ENCODE measurements at regions not wholly inside any gene's neighbourhood (a gene's known extent, or its start where the extent isn't known, plus 50 kb on each side); places are given as distances from the start of the nearest gene placed in this dataset.

DNA sequence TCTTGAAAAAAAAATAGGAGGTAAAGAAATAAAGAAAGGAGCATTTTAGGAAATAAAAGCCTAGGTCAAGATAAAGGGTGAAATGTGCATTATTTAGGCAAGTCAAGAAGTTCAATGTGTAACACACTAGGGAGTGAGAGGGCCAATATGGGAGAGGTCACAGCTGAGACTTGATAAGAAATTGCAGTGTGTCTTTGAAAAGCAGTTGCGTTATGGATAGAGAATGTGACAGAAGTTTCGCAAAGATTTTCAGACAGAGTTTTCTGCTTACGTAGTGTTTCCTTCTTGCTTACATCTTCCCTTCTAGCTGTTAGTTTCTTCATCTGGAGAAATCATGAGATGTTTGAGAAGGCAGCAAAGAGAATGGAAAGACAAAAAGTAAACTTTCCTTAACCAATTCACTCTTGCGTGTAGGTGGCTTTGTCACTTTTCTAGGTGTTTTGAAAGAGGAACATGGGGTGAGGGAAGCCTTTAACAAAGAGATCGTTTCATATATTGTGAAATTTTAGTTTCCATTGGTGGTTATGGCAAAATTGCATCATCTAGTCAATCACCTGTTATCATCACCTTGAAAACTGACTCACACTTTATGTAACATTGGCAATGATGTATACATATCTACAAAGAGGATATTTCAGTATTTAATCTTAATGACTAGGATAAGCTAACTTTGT is 975.5 kb downstream of the OLFM4 start:
- TF ChIP-seq, protein P1, sequence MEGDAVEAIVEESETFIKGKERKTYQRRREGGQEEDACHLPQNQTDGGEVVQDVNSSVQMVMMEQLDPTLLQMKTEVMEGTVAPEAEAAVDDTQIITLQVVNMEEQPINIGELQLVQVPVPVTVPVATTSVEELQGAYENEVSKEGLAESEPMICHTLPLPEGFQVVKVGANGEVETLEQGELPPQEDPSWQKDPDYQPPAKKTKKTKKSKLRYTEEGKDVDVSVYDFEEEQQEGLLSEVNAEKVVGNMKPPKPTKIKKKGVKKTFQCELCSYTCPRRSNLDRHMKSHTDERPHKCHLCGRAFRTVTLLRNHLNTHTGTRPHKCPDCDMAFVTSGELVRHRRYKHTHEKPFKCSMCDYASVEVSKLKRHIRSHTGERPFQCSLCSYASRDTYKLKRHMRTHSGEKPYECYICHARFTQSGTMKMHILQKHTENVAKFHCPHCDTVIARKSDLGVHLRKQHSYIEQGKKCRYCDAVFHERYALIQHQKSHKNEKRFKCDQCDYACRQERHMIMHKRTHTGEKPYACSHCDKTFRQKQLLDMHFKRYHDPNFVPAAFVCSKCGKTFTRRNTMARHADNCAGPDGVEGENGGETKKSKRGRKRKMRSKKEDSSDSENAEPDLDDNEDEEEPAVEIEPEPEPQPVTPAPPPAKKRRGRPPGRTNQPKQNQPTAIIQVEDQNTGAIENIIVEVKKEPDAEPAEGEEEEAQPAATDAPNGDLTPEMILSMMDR (IDR thresholded peaks at IDR 0.05; ENCODE audit: low read depth, low read length, missing control alignments) = no peak
- no peak overlapping the region for H3K4me3 ChIP-seq (ENCODE audit: low read depth, low read length)
- DNase-seq (ENCODE audit: low read depth) = no peak
- in situ Hi-C loops (cut with HindIII; ENCODE audit: low sequenced_read_pairs) = no loop called here

DNA sequence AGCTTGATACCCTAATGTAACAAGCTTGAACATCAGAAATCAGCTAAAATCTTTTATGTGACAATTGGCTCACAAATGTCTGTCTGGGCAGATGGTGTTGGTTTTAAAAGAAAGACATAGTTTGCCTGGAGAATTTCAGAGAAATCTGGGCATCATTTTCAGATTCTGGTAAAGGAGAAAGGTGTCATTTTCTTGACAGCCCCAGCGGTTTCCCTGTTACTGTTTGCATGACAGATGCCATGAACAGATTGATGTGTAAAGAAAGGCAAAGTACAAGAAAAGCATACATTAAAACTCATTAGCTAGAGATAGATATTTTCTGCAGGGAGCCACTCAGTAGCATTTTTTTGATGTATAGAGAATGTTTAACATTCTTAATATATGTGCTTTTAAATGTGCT is 987.9 kb downstream of the OLFM4 start:
- no peak for DNase-seq (ENCODE audit: low read depth)
- no peak overlapping the region for H3K4me3 ChIP-seq (ENCODE audit: low read depth, low read length)
- in situ Hi-C loops (cut with HindIII; ENCODE audit: low sequenced_read_pairs) = no loop called here
- TF ChIP-seq, protein P1 (IDR thresholded peaks at IDR 0.05; ENCODE audit: low read depth, low read length, missing control alignments) = no peak

DNA sequence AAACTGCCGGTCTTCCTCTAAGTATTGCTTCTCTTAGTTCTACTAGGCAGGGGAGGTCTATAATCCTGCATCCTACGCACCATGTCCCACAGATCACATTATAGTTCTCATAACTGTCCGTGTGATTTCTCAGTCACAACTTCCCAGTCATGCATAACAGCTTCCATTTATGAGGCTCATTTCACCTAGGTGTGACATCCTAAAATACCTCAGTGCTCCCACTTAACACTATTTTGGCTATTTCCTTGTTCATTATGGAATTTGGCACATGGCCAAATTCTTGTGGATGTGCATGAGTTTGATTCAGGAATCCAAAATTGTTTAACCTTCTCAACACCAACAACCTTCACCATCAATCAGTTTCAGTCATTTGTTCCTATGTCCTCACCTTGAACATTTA is 989.9 kb downstream of the OLFM4 start:
- TF ChIP-seq, protein P1 (IDR thresholded peaks at IDR 0.05; ENCODE audit: low read depth, low read length, missing control alignments) = no peak
- no peak overlapping the region for H3K4me3 ChIP-seq (ENCODE audit: low read depth, low read length)
- in situ Hi-C loops (cut with HindIII; ENCODE audit: low sequenced_read_pairs) = no loop called here
- no peak for DNase-seq (ENCODE audit: low read depth)

DNA sequence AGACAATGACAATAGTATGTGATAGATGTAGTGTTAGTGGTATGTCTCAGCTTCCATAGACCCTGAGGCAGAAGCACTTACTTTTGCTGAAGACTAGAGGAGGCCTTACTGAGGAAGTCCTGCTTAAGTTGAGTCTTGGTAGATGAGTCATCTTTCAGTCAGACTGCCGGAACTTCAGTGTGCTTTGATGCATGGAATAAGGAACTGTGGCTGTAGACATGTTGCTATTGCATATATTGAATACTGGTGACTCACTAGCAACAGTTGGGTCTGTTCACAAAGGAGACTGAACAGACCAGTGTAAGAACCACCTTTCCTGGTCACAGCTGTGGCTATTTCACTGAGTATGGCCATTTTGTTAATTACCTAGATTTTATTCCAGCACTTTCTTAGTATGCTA is 1000.6 kb downstream of the OLFM4 start:
- peak; percentile 86 for DNase-seq (ENCODE audit: low read depth)
- TF ChIP-seq, protein P1 (IDR thresholded peaks at IDR 0.05; ENCODE audit: low read depth, low read length, missing control alignments) = no peak
- in situ Hi-C loops (cut with HindIII; ENCODE audit: low sequenced_read_pairs) = no loop called here
- H3K4me3 ChIP-seq (ENCODE audit: low read depth, low read length) = no peak overlapping the region

DNA sequence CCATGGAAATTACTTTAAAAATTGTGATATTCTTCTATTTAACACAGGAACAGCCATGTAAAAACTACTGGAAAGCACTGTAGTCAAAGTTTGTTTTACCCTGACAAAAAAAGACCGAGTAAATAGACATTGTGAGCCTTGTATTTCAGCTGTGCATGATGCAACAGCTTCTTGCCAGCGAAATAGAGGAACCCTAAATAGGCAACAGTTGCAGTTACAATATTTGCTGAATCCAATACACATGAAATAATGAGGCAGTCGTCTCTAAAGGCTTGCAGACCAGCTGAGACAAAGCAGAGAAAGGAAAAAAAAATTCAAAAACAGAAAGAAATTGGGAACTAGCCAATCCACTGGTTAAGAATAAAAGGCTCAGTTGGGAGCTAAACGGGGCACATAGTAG is 1001.1 kb downstream of the OLFM4 start:
- in situ Hi-C loops (cut with HindIII; ENCODE audit: low sequenced_read_pairs) = no loop called here

DNA sequence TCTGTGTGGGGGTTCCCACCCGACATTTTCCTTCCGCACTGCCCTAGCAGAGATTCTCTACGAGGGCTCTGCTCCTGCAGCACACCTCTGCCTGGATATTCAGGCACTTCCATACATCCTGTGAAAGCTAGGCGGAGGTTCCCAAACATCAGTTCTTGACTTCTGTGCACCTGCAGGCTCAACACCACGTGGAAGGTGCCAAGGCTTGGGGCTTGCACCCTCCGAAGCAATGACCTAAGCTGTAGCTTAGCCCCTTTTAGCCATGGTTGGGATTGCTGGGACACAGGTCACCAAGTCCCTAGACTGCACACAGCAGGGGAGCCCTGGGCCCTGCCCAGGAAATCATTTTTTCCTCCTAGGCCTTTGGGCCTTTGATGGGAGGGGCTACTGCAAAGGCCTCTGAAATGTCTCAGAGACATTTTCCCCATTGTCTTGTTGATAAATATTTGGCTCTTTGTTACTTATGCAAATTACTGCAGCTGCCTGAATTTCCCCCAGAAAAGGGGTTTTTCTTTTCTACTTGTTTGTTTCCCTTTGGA is 1004.8 kb downstream of the OLFM4 start:
- no peak overlapping the region for H3K4me3 ChIP-seq (ENCODE audit: low read depth, low read length)
- no peak for DNase-seq (ENCODE audit: low read depth)

More for the DNA sequence above, 1001.1 kb downstream of the OLFM4 start:
- no peak for DNase-seq (ENCODE audit: low read depth)
- TF ChIP-seq, protein P1 (IDR thresholded peaks at IDR 0.05; ENCODE audit: low read depth, low read length, missing control alignments) = no peak
- no peak overlapping the region for H3K4me3 ChIP-seq (ENCODE audit: low read depth, low read length)

More for the DNA sequence above, 1004.8 kb downstream of the OLFM4 start:
- in situ Hi-C loops (cut with HindIII; ENCODE audit: low sequenced_read_pairs) = no loop called here
- TF ChIP-seq, protein P1 (IDR thresholded peaks at IDR 0.05; ENCODE audit: low read depth, low read length, missing control alignments) = no peak
